HEK293 (cell line): ENCODE measurements at regions not wholly inside any gene's neighbourhood (a gene's known extent, or its start where the extent isn't known, plus 50 kb on each side); places are given as distances from the start of the nearest gene placed in this dataset.

Experiments
- CTCF ChIA-PET: fragments of 350-600 bp; formaldehyde crosslinking; extraction: SDS; loops from one replicate; lab custom pipeline; 2021; ENCODE audit warnings: antibody characterized with exemption; lab: Yijun Ruan, JAX
- POLR2A ChIA-PET: fragments of 300-600 bp; formaldehyde crosslinking; extraction: SDS; loops from one replicate; lab custom pipeline; 2020; ENCODE audit warnings: antibody characterized with exemption, inconsistent platforms; lab: Yijun Ruan, JAX
- H3K27ac ChIP-seq: fragments of 200-500 bp; sonication (Bioruptor generic); 2 replicates; pipeline ENCODE4 v1.5.1; 2014; ENCODE audit warnings: low read depth, low read length, control low read depth, inconsistent platforms; ENCODE audit errors: extremely low read depth
- H3K36me3 ChIP-seq, 2 experiments: fragments of 200-500 bp in 1 of 2; sonication (Bioruptor generic) in 1 of 2; 1 replicate in 1 of 2; 2 replicates in 1 of 2; pipeline ENCODE4 v1.5.1; 2014 to 2017; ENCODE audit warnings: inconsistent platforms in 2 of 2, low read length in 2 of 2; ENCODE audit not compliant: control insufficient read depth in 2 of 2, insufficient read depth in 1 of 2
- H3K4me1 ChIP-seq: fragments of 200-500 bp; sonication (Bioruptor generic); 2 replicates; pipeline ENCODE4 v1.5.1; 2014; ENCODE audit warnings: mild to moderate bottlenecking, low read length, inconsistent platforms; ENCODE audit not compliant: control insufficient read depth, insufficient read depth
- H3K4me3 ChIP-seq: 2 replicates; pipeline ENCODE4 v1.5.1; 2011; ENCODE audit warnings: low read depth, mild to moderate bottlenecking, control low read depth, low read length, moderate library complexity
- H3K9me3 ChIP-seq: fragments of 200-500 bp; sonication (Bioruptor generic); 2 replicates; pipeline ENCODE4 v1.5.1; 2014; ENCODE audit warnings: low read depth, low read length, inconsistent platforms; ENCODE audit not compliant: control insufficient read depth, insufficient read depth
- SP3 ChIP-seq: fragments of 450-650 bp; formaldehyde crosslinking; IDR thresholded peaks from 2 replicates; pipeline ENCODE4 v1.5.1; 2016; ENCODE audit warnings: missing biosample characterization, missing genetic modification characterization
- ZBTB20 ChIP-seq: fragments of 450-650 bp; formaldehyde crosslinking; IDR thresholded peaks from 2 replicates; pipeline ENCODE4 v1.5.1; 2016; ENCODE audit warnings: missing biosample characterization, missing genetic modification characterization
- ZFHX2 ChIP-seq: fragments of 450-650 bp; formaldehyde crosslinking; conservative IDR thresholded peaks from 2 replicates; pipeline ENCODE4 v1.5.1; 2016; ENCODE audit warnings: missing biosample characterization, missing genetic modification characterization
- ZNF133 ChIP-seq: fragments of 450-650 bp; formaldehyde crosslinking; IDR thresholded peaks from 2 replicates; pipeline ENCODE4 v1.5.1; 2016; ENCODE audit warnings: missing biosample characterization, missing genetic modification characterization
- ZNF175 ChIP-seq: fragments of 450-650 bp; formaldehyde crosslinking; IDR thresholded peaks from 2 replicates; pipeline ENCODE4 v1.5.1; 2016; ENCODE audit warnings: missing biosample characterization, missing genetic modification characterization
- ZNF239 ChIP-seq: fragments of 450-650 bp; formaldehyde crosslinking; IDR thresholded peaks from 2 replicates; pipeline ENCODE4 v1.5.1; 2016; ENCODE audit warnings: missing biosample characterization, missing genetic modification characterization
- ZNF324 ChIP-seq: fragments of 450-650 bp; formaldehyde crosslinking; IDR thresholded peaks from 2 replicates; pipeline ENCODE4 v1.5.1; 2016; ENCODE audit warnings: missing biosample characterization, missing genetic modification characterization
- ZNF350 ChIP-seq: fragments of 450-650 bp; formaldehyde crosslinking; IDR thresholded peaks from 2 replicates; pipeline ENCODE4 v1.5.0; 2017; ENCODE audit warnings: missing biosample characterization, mild to moderate bottlenecking, missing genetic modification characterization
- ZNF404 ChIP-seq: fragments of 450-650 bp; formaldehyde crosslinking; IDR thresholded peaks from 2 replicates; pipeline ENCODE4 v1.5.1; 2017; ENCODE audit warnings: missing biosample characterization, missing genetic modification characterization
- ZNF530 ChIP-seq: fragments of 450-650 bp; formaldehyde crosslinking; IDR thresholded peaks from 2 replicates; pipeline ENCODE4 v1.5.1; 2016; ENCODE audit warnings: low read depth, missing biosample characterization, missing genetic modification characterization
- ZNF560 ChIP-seq: fragments of 450-650 bp; formaldehyde crosslinking; IDR thresholded peaks from 2 replicates; pipeline ENCODE4 v1.5.1; 2017; ENCODE audit warnings: missing biosample characterization, missing genetic modification characterization, borderline replicate concordance
- ZNF623 ChIP-seq: fragments of 450-650 bp; formaldehyde crosslinking; IDR thresholded peaks from 2 replicates; pipeline ENCODE4 v1.5.1; 2016; ENCODE audit warnings: missing biosample characterization, missing genetic modification characterization
- ZSCAN16 ChIP-seq: fragments of 450-650 bp; formaldehyde crosslinking; IDR thresholded peaks from 2 replicates; pipeline ENCODE4 v1.5.1; 2016; ENCODE audit warnings: missing biosample characterization, missing genetic modification characterization
- TF ChIP-seq, protein P1 (sequence below): fragments of 450-650 bp; formaldehyde crosslinking; IDR thresholded peaks from 2 replicates; pipeline ENCODE4 v1.5.1; 2016; ENCODE audit warnings: missing biosample characterization, missing genetic modification characterization
- TF ChIP-seq, protein P2 (sequence below): fragments of 450-650 bp; formaldehyde crosslinking; IDR thresholded peaks from 2 replicates; pipeline ENCODE4 v1.5.1; 2016; ENCODE audit warnings: missing biosample characterization, missing genetic modification characterization
- TF ChIP-seq, protein P3 (sequence below): fragments of 450-650 bp; formaldehyde crosslinking; IDR thresholded peaks from 2 replicates; pipeline ENCODE4 v1.5.1; 2016; ENCODE audit warnings: missing biosample characterization, missing genetic modification characterization
- TF ChIP-seq, protein P4 (sequence below): fragments of 450-650 bp; formaldehyde crosslinking; IDR thresholded peaks from 2 replicates; pipeline ENCODE4 v1.5.1; 2016; ENCODE audit warnings: missing biosample characterization, missing genetic modification characterization
- TF ChIP-seq, protein P5 (sequence below): fragments of 450-650 bp; formaldehyde crosslinking; IDR thresholded peaks from 2 replicates; pipeline ENCODE4 v1.5.1; 2017; ENCODE audit warnings: missing biosample characterization, missing genetic modification characterization

- ChIA-PET CTCF (no interaction called here), POLR2A (no interaction called here)
- no peaks in the 10 kb centered on the region for H3K36me3 ChIP-seq
Measured at GRCh38 chr16:63880948-63881347, 1240.9 kb downstream of the CDH11 start.

DNA sequence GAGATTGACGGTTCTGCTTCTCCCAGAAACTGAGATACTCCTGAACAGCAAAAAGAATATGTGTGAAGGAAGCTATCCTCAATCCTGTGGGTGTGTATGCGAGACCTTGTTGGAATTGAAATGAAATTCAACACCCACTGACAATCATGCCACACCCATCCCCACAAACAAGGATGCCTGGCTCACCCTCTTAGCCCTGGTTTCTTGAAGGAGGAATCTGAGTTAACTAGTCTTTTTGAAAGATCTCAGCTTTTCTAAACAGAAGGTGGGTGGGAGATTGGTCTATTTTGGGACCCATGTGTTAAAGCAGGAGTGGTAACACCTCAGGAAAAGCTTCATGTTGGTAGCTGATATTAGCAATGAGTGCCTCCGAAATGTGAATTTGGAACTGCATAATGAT, 1244.5 kb downstream of the CDH11 start:
- ChIA-PET POLR2A (no interaction called here), CTCF (no interaction called here)
- Histone ChIP-seq H3K4me1 (no peaks in the 10 kb centered on the region), H3K36me3 (no peaks in the 10 kb centered on the region), H3K27ac (no peak overlapping the region), H3K4me3 (no peak overlapping the region), H3K9me3 (no peaks in the 10 kb centered on the region)
- TF ChIP-seq, protein P1, sequence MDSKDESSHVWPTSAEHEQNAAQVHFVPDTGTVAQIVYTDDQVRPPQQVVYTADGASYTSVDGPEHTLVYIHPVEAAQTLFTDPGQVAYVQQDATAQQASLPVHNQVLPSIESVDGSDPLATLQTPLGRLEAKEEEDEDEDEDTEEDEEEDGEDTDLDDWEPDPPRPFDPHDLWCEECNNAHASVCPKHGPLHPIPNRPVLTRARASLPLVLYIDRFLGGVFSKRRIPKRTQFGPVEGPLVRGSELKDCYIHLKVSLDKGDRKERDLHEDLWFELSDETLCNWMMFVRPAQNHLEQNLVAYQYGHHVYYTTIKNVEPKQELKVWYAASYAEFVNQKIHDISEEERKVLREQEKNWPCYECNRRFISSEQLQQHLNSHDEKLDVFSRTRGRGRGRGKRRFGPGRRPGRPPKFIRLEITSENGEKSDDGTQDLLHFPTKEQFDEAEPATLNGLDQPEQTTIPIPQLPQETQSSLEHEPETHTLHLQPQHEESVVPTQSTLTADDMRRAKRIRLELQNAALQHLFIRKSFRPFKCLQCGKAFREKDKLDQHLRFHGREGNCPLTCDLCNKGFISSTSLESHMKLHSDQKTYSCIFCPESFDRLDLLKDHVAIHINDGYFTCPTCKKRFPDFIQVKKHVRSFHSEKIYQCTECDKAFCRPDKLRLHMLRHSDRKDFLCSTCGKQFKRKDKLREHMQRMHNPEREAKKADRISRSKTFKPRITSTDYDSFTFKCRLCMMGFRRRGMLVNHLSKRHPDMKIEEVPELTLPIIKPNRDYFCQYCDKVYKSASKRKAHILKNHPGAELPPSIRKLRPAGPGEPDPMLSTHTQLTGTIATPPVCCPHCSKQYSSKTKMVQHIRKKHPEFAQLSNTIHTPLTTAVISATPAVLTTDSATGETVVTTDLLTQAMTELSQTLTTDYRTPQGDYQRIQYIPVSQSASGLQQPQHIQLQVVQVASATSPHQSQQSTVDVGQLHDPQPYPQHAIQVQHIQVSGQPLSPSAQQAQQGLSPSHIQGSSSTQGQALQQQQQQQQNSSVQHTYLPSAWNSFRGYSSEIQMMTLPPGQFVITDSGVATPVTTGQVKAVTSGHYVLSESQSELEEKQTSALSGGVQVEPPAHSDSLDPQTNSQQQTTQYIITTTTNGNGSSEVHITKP (tag by site-specific recombination), result no peak
- no peak for TF ChIP-seq ZNF350 (tag by site-specific recombination)
- TF ChIP-seq, protein P2, sequence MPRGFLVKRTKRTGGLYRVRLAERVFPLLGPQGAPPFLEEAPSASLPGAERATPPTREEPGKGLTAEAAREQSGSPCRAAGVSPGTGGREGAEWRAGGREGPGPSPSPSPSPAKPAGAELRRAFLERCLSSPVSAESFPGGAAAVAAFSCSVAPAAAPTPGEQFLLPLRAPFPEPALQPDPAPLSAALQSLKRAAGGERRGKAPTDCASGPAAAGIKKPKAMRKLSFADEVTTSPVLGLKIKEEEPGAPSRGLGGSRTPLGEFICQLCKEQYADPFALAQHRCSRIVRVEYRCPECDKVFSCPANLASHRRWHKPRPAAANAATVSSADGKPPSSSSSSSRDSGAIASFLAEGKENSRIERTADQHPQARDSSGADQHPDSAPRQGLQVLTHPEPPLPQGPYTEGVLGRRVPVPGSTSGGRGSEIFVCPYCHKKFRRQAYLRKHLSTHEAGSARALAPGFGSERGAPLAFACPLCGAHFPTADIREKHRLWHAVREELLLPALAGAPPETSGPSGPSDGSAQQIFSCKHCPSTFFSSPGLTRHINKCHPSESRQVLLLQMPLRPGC (tag by site-specific recombination), result no peak
- no peak for TF ChIP-seq ZNF530 (tag by site-specific recombination)
- no peak for TF ChIP-seq ZNF324
- no peak for TF ChIP-seq ZNF133
- no peak for TF ChIP-seq ZNF623 (tag by site-specific recombination)
- TF ChIP-seq, protein P3, sequence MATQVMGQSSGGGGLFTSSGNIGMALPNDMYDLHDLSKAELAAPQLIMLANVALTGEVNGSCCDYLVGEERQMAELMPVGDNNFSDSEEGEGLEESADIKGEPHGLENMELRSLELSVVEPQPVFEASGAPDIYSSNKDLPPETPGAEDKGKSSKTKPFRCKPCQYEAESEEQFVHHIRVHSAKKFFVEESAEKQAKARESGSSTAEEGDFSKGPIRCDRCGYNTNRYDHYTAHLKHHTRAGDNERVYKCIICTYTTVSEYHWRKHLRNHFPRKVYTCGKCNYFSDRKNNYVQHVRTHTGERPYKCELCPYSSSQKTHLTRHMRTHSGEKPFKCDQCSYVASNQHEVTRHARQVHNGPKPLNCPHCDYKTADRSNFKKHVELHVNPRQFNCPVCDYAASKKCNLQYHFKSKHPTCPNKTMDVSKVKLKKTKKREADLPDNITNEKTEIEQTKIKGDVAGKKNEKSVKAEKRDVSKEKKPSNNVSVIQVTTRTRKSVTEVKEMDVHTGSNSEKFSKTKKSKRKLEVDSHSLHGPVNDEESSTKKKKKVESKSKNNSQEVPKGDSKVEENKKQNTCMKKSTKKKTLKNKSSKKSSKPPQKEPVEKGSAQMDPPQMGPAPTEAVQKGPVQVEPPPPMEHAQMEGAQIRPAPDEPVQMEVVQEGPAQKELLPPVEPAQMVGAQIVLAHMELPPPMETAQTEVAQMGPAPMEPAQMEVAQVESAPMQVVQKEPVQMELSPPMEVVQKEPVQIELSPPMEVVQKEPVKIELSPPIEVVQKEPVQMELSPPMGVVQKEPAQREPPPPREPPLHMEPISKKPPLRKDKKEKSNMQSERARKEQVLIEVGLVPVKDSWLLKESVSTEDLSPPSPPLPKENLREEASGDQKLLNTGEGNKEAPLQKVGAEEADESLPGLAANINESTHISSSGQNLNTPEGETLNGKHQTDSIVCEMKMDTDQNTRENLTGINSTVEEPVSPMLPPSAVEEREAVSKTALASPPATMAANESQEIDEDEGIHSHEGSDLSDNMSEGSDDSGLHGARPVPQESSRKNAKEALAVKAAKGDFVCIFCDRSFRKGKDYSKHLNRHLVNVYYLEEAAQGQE (tag by site-specific recombination), result no peak
- TF ChIP-seq ZNF560 (tag by site-specific recombination), result no peak
- TF ChIP-seq, protein P4, sequence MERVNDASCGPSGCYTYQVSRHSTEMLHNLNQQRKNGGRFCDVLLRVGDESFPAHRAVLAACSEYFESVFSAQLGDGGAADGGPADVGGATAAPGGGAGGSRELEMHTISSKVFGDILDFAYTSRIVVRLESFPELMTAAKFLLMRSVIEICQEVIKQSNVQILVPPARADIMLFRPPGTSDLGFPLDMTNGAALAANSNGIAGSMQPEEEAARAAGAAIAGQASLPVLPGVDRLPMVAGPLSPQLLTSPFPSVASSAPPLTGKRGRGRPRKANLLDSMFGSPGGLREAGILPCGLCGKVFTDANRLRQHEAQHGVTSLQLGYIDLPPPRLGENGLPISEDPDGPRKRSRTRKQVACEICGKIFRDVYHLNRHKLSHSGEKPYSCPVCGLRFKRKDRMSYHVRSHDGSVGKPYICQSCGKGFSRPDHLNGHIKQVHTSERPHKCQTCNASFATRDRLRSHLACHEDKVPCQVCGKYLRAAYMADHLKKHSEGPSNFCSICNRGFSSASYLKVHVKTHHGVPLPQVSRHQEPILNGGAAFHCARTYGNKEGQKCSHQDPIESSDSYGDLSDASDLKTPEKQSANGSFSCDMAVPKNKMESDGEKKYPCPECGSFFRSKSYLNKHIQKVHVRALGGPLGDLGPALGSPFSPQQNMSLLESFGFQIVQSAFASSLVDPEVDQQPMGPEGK (tag by site-specific recombination), result no peak
- no peak for TF ChIP-seq ZSCAN16
- no peak for TF ChIP-seq ZFHX2 (tag by site-specific recombination)
- no peak for TF ChIP-seq ZBTB20 (tag by site-specific recombination)
- TF ChIP-seq ZNF175 (tag by site-specific recombination), result no peak
- TF ChIP-seq, protein P5, sequence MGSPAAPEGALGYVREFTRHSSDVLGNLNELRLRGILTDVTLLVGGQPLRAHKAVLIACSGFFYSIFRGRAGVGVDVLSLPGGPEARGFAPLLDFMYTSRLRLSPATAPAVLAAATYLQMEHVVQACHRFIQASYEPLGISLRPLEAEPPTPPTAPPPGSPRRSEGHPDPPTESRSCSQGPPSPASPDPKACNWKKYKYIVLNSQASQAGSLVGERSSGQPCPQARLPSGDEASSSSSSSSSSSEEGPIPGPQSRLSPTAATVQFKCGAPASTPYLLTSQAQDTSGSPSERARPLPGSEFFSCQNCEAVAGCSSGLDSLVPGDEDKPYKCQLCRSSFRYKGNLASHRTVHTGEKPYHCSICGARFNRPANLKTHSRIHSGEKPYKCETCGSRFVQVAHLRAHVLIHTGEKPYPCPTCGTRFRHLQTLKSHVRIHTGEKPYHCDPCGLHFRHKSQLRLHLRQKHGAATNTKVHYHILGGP (tag by site-specific recombination), result no peak
- TF ChIP-seq ZNF239, result no peak
- no peak for TF ChIP-seq ZNF404 (tag by site-specific recombination)

More at GRCh38 chr16:63880948-63881347, 1240.9 kb downstream of the CDH11 start:
- Histone ChIP-seq H3K27ac (no peak overlapping the region), H3K4me1 (no peaks in the 10 kb centered on the region), H3K9me3 (no peaks in the 10 kb centered on the region), H3K4me3 (no peak overlapping the region)
- TF ChIP-seq SP3 (no peak), ZSCAN16 (no peak)
